GM21423 (cell line): ENCODE measurements at regions not wholly inside any gene's neighbourhood (a gene's known extent, or its start where the extent isn't known, plus 50 kb on each side); places are given as distances from the start of the nearest gene placed in this dataset.
A peak's percentile ranks its signal among the peaks of the same experiment; 100 is the strongest.
"Not testable (repeated sequence)": the region's sequence is repeated elsewhere in the genome, so short reads cannot be mapped to it uniquely, and the experiment has no call there.

ENCODE experiments used
- ATAC-seq: cut with Tn5 transposase; IDR thresholded peaks from one replicate; pipeline ENCODE4 v1.9.1; 2021; ENCODE audit warnings: mild to moderate bottlenecking, moderate library complexity; ENCODE audit not compliant: unreplicated experiment

GRCh38 chr16:29087673-29088072 lies 102.8 kb downstream of the LAT start:
- not testable (repeated sequence) for ATAC-seq

- not testable (repeated sequence) for ATAC-seq
Observed at GRCh38 chr16:29081829-29082639, 97.2 kb downstream of the LAT start.

- ATAC-seq = peak; percentile 96
Observed at GRCh38 chr16:29074554-29075402, 89.9 kb downstream of the LAT start.

GRCh38 chr16:29062235-29062634 lies 77.4 kb downstream of the LAT start:
- not testable (repeated sequence) for ATAC-seq

GRCh38 chr16:29061467-29061921 lies 76.6 kb downstream of the LAT start:
- ATAC-seq = not testable (repeated sequence)

- not testable (repeated sequence) for ATAC-seq
Observed at GRCh38 chr16:29060022-29060810, 75.4 kb downstream of the LAT start.

- not testable (repeated sequence) for ATAC-seq
Observed at GRCh38 chr16:29059575-29059974, 74.7 kb downstream of the LAT start.
